HEK293 (cell line): ENCODE measurements at regions not wholly inside any gene's neighbourhood (a gene's known extent, or its start where the extent isn't known, plus 50 kb on each side); places are given as distances from the start of the nearest gene placed in this dataset.

ENCODE experiments used
- CTCF ChIA-PET: fragments of 350-600 bp; formaldehyde crosslinking; extraction: SDS; loops from one replicate; lab custom pipeline; 2021; ENCODE audit warnings: antibody characterized with exemption; lab: Yijun Ruan, JAX
- POLR2A ChIA-PET: fragments of 300-600 bp; formaldehyde crosslinking; extraction: SDS; loops from one replicate; lab custom pipeline; 2020; ENCODE audit warnings: antibody characterized with exemption, inconsistent platforms; lab: Yijun Ruan, JAX
- H3K27ac ChIP-seq: fragments of 200-500 bp; sonication (Bioruptor generic); 2 replicates; pipeline ENCODE4 v1.5.1; 2014; ENCODE audit warnings: low read depth, low read length, control low read depth, inconsistent platforms; ENCODE audit errors: extremely low read depth
- H3K36me3 ChIP-seq, 2 experiments: fragments of 200-500 bp in 1 of 2; sonication (Bioruptor generic) in 1 of 2; 1 replicate in 1 of 2; 2 replicates in 1 of 2; pipeline ENCODE4 v1.5.1; 2014 to 2017; ENCODE audit warnings: inconsistent platforms in 2 of 2, low read length in 2 of 2; ENCODE audit not compliant: control insufficient read depth in 2 of 2, insufficient read depth in 1 of 2
- H3K4me1 ChIP-seq: fragments of 200-500 bp; sonication (Bioruptor generic); 2 replicates; pipeline ENCODE4 v1.5.1; 2014; ENCODE audit warnings: mild to moderate bottlenecking, low read length, inconsistent platforms; ENCODE audit not compliant: control insufficient read depth, insufficient read depth
- H3K4me3 ChIP-seq: 2 replicates; pipeline ENCODE4 v1.5.1; 2011; ENCODE audit warnings: low read depth, mild to moderate bottlenecking, control low read depth, low read length, moderate library complexity
- H3K9me3 ChIP-seq: fragments of 200-500 bp; sonication (Bioruptor generic); 2 replicates; pipeline ENCODE4 v1.5.1; 2014; ENCODE audit warnings: low read depth, low read length, inconsistent platforms; ENCODE audit not compliant: control insufficient read depth, insufficient read depth
- HOXD13 ChIP-seq: sonication (generic); formaldehyde crosslinking; IDR thresholded peaks from 2 replicates; pipeline ENCODE4 v1.8.0; 2022; ENCODE audit warnings: missing genetic modification reagents, borderline replicate concordance
- INSM2 ChIP-seq: fragments of 450-650 bp; formaldehyde crosslinking; IDR thresholded peaks from 2 replicates; pipeline ENCODE4 v1.5.1; 2016; ENCODE audit warnings: missing biosample characterization, missing genetic modification characterization
- MEIS1 ChIP-seq: sonication (generic); formaldehyde crosslinking; IDR thresholded peaks from 2 replicates; pipeline ENCODE4 v1.8.1; 2022; ENCODE audit warnings: missing genetic modification reagents, mild to moderate bottlenecking, borderline replicate concordance
- PBX3 ChIP-seq: sonication (generic); formaldehyde crosslinking; IDR thresholded peaks from 2 replicates; pipeline ENCODE4 v1.8.1; 2022; ENCODE audit warnings: mild to moderate bottlenecking, moderate library complexity, missing genetic modification reagents
- RBAK ChIP-seq: fragments of 450-650 bp; formaldehyde crosslinking; IDR thresholded peaks from 2 replicates; pipeline ENCODE4 v1.5.1; 2016; ENCODE audit warnings: missing biosample characterization, missing genetic modification characterization
- REPIN1 ChIP-seq: fragments of 450-650 bp; formaldehyde crosslinking; IDR thresholded peaks from 2 replicates; pipeline ENCODE4 v1.5.1; 2017; ENCODE audit warnings: missing biosample characterization, missing genetic modification characterization, low read depth
- SP2 ChIP-seq: fragments of 450-650 bp; formaldehyde crosslinking; IDR thresholded peaks from 2 replicates; pipeline ENCODE4 v1.5.1; 2016; ENCODE audit warnings: missing biosample characterization, missing genetic modification characterization
- YY2 ChIP-seq: fragments of 450-650 bp; formaldehyde crosslinking; IDR thresholded peaks from 2 replicates; pipeline ENCODE4 v1.5.1; 2016; ENCODE audit warnings: missing biosample characterization, missing genetic modification characterization
- ZBTB10 ChIP-seq: fragments of 450-650 bp; formaldehyde crosslinking; IDR thresholded peaks from 2 replicates; pipeline ENCODE4 v1.5.1; 2016; ENCODE audit warnings: missing biosample characterization, missing genetic modification characterization
- ZBTB26 ChIP-seq: fragments of 450-650 bp; formaldehyde crosslinking; optimal IDR thresholded peaks from 2 replicates; pipeline ENCODE3; 2016; ENCODE audit warnings: missing biosample characterization, mild to moderate bottlenecking, missing genetic modification characterization
- ZFP69B ChIP-seq: fragments of 450-650 bp; formaldehyde crosslinking; IDR thresholded peaks from 2 replicates; pipeline ENCODE4 v1.5.1; 2016; ENCODE audit warnings: missing biosample characterization, missing genetic modification characterization
- ZIC2 ChIP-seq: fragments of 450-650 bp; formaldehyde crosslinking; IDR thresholded peaks from 2 replicates; pipeline ENCODE4 v1.5.1; 2016; ENCODE audit warnings: missing biosample characterization, missing genetic modification characterization
- ZNF16 ChIP-seq: fragments of 450-650 bp; formaldehyde crosslinking; IDR thresholded peaks from 2 replicates; pipeline ENCODE4 v1.5.1; 2016; ENCODE audit warnings: low read depth, missing biosample characterization, missing genetic modification characterization
- ZNF19 ChIP-seq: fragments of 450-650 bp; formaldehyde crosslinking; IDR thresholded peaks from 2 replicates; pipeline ENCODE4; 2016; ENCODE audit warnings: missing biosample characterization, missing genetic modification characterization, low read depth
- ZNF221 ChIP-seq: fragments of 450-650 bp; formaldehyde crosslinking; IDR thresholded peaks from 2 replicates; pipeline ENCODE4 v1.5.1; 2017; ENCODE audit warnings: missing biosample characterization, missing genetic modification characterization, borderline replicate concordance
- ZNF37A ChIP-seq: fragments of 450-650 bp; IDR thresholded peaks from 2 replicates; pipeline ENCODE4 v1.5.1; 2018; ENCODE audit warnings: missing biosample characterization, missing genetic modification characterization
- ZNF488 ChIP-seq: fragments of 450-650 bp; formaldehyde crosslinking; IDR thresholded peaks from 2 replicates; pipeline ENCODE4 v1.5.1; 2016; ENCODE audit warnings: missing biosample characterization, missing genetic modification characterization
- ZNF623 ChIP-seq: fragments of 450-650 bp; formaldehyde crosslinking; IDR thresholded peaks from 2 replicates; pipeline ENCODE4 v1.5.1; 2016; ENCODE audit warnings: missing biosample characterization, missing genetic modification characterization
- ZNF692 ChIP-seq: fragments of 450-650 bp; formaldehyde crosslinking; IDR thresholded peaks from 2 replicates; pipeline ENCODE4 v1.5.1; 2016; ENCODE audit warnings: missing biosample characterization, missing genetic modification characterization
- ZNF747 ChIP-seq: fragments of 450-650 bp; formaldehyde crosslinking; IDR thresholded peaks from 2 replicates; pipeline ENCODE4 v1.5.1; 2016; ENCODE audit warnings: missing biosample characterization, missing genetic modification characterization
- ZNF792 ChIP-seq: fragments of 450-650 bp; formaldehyde crosslinking; IDR thresholded peaks from 2 replicates; pipeline ENCODE4 v1.5.1; 2016; ENCODE audit warnings: missing biosample characterization, missing genetic modification characterization
- ZSCAN18 ChIP-seq: fragments of 450-650 bp; formaldehyde crosslinking; IDR thresholded peaks from 2 replicates; pipeline ENCODE4 v1.5.1; 2016; ENCODE audit warnings: missing biosample characterization, missing genetic modification characterization
- ZSCAN4 ChIP-seq: fragments of 450-650 bp; formaldehyde crosslinking; IDR thresholded peaks from 2 replicates; pipeline ENCODE4 v1.5.1; 2017; ENCODE audit warnings: missing biosample characterization, missing genetic modification characterization

GRCh38 chr10:105356626-105357025 is 715.5 kb downstream of the SORCS3 start:
- no peak for TF ChIP-seq ZIC2 (tag by site-specific recombination)
- TF ChIP-seq ZSCAN18 (tag by site-specific recombination): no peak
- no peak for TF ChIP-seq ZNF16 (tag by site-specific recombination)
- no peak for TF ChIP-seq ZNF692 (tag by site-specific recombination)
- TF ChIP-seq ZNF623: no peak
- no peak for TF ChIP-seq ZNF792 (tag by site-specific recombination)
- no peak for TF ChIP-seq YY2 (tag by site-specific recombination)
- no peak for TF ChIP-seq ZNF19 (tag by site-specific recombination)
- TF ChIP-seq ZNF37A: no peak
- TF ChIP-seq ZBTB26 (tag by site-specific recombination): no peak
- TF ChIP-seq, all 188 proteins: peak for 0
- ChIA-PET POLR2A (no interaction called here), CTCF (no interaction called here)

GRCh38 chr10:105354010-105354409 is 712.9 kb downstream of the SORCS3 start:
- Histone ChIP-seq H3K27ac (no peak overlapping the region), H3K36me3 (no peaks in the 10 kb centered on the region), H3K9me3 (no peaks in the 10 kb centered on the region), H3K4me1 (no peaks in the 10 kb centered on the region), H3K4me3 (no peak overlapping the region)
- CTCF ChIA-PET: no interaction called here
- POLR2A ChIA-PET: no interaction called here
- TF ChIP-seq ZNF747 (tag by site-specific recombination) (no peak), ZSCAN4 (no peak), ZBTB10 (tag by site-specific recombination) (no peak), INSM2 (tag by site-specific recombination) (no peak), REPIN1 (tag by site-specific recombination) (no peak), ZFP69B (tag by site-specific recombination) (no peak), RBAK (no peak), HOXD13 (CRISPR knock-in tag) (no peak), PBX3 (CRISPR knock-in tag) (no peak), MEIS1 (CRISPR knock-in tag) (no peak), SP2 (tag by site-specific recombination) (no peak), ZNF488 (tag by site-specific recombination) (no peak), ZNF221 (tag by site-specific recombination) (no peak)

More at GRCh38 chr10:105356626-105357025, 715.5 kb downstream of the SORCS3 start:
- Histone ChIP-seq H3K27ac (no peak overlapping the region), H3K9me3 (no peaks in the 10 kb centered on the region), H3K4me3 (no peak overlapping the region), H3K36me3 (no peaks in the 10 kb centered on the region), H3K4me1 (no peaks in the 10 kb centered on the region)
